ENCODE measurements at regions not wholly inside any gene's neighbourhood (a gene's known extent, or its start where the extent isn't known, plus 50 kb on each side); places are given as distances from the start of the nearest gene placed in this dataset.
"Not testable (repeated sequence)": the region's sequence is repeated elsewhere in the genome, so short reads cannot be mapped to it uniquely, and the experiment has no call there.

- ATAC-seq: no peak
- no peak for DNase-seq (ENCODE audit: low spot score)
These were observed 70.0 kb downstream of the LMO4 start for GRCh38 chr1:87398641-87399040.

GRCh38 chr1:87399264-87399663 is 70.6 kb downstream of the LMO4 start:
- no peak for ATAC-seq
- DNase-seq (ENCODE audit: low spot score): no peak

GRCh38 chr1:87399701-87400100 is 71.0 kb downstream of the LMO4 start:
- DNase-seq (ENCODE audit: low spot score): no peak
- no peak for ATAC-seq

- ATAC-seq (no peak), DNase-seq (ENCODE audit: low spot score) (no peak)
These were observed 72.1 kb downstream of the LMO4 start for GRCh38 chr1:87400813-87401212.

- DNase-seq (ENCODE audit: low spot score) (no peak), ATAC-seq (no peak)
These were observed 73.7 kb downstream of the LMO4 start for GRCh38 chr1:87402241-87403002.

- no peak for ATAC-seq
- no peak for DNase-seq (ENCODE audit: low spot score)
These were observed 74.6 kb downstream of the LMO4 start for GRCh38 chr1:87403061-87403820.

GRCh38 chr1:87404296-87404695 is 75.6 kb downstream of the LMO4 start:
- DNase-seq (ENCODE audit: low spot score) (no peak), ATAC-seq (no peak)

GRCh38 chr1:87408665-87409248 is 80.1 kb downstream of the LMO4 start:
- no peak for ATAC-seq
- DNase-seq (ENCODE audit: low spot score): no peak

- no peak for DNase-seq (ENCODE audit: low spot score)
- no peak for ATAC-seq
These were observed 82.2 kb downstream of the LMO4 start for GRCh38 chr1:87410776-87411480.

GRCh38 chr1:87413846-87414245 is 85.2 kb downstream of the LMO4 start:
- not testable (repeated sequence) for DNase-seq (ENCODE audit: low spot score); ATAC-seq

GRCh38 chr1:87418048-87418447 is 89.4 kb downstream of the LMO4 start:
- ATAC-seq (no peak), DNase-seq (ENCODE audit: low spot score) (no peak)

- DNase-seq (ENCODE audit: low spot score) (no peak), ATAC-seq (no peak)
These were observed 93.1 kb downstream of the LMO4 start for GRCh38 chr1:87421809-87422208.

- ATAC-seq (no peak), DNase-seq (ENCODE audit: low spot score) (no peak)
These were observed 95.9 kb downstream of the LMO4 start for GRCh38 chr1:87424541-87424940.

- no peak for DNase-seq (ENCODE audit: low spot score)
- no peak for ATAC-seq
These were observed 98.0 kb downstream of the LMO4 start for GRCh38 chr1:87426463-87427249.

GRCh38 chr1:87428367-87428766 is 99.7 kb downstream of the LMO4 start:
- DNase-seq (ENCODE audit: low spot score): no peak
- ATAC-seq: no peak

- ATAC-seq: no peak
- no peak for DNase-seq (ENCODE audit: low spot score)
These were observed 100.2 kb downstream of the LMO4 start for GRCh38 chr1:87428883-87429282.

GRCh38 chr1:87432685-87433084 is 104.0 kb downstream of the LMO4 start:
- no peak for ATAC-seq
- DNase-seq (ENCODE audit: low spot score): no peak

GRCh38 chr1:87433101-87433500 is 104.4 kb downstream of the LMO4 start:
- DNase-seq (ENCODE audit: low spot score); ATAC-seq: not testable (repeated sequence)

GRCh38 chr1:87435484-87435883 is 106.8 kb downstream of the LMO4 start:
- no peak for ATAC-seq
- DNase-seq (ENCODE audit: low spot score): no peak

GRCh38 chr1:87436115-87436514 is 107.4 kb downstream of the LMO4 start:
- ATAC-seq: peak; percentile 30
- DNase-seq (ENCODE audit: low spot score): not testable (repeated sequence)

GRCh38 chr1:87436534-87436933 is 107.9 kb downstream of the LMO4 start:
- ATAC-seq (peak; percentile 23), DNase-seq (ENCODE audit: low spot score) (no peak)

Measured in left lobe of liver (tissue), 2 donors.